Limb (tissue), 2 donors: ENCODE measurements at regions not wholly inside any gene's neighbourhood (a gene's known extent, or its start where the extent isn't known, plus 50 kb on each side); places are given as distances from the start of the nearest gene placed in this dataset.
A peak's percentile ranks its signal among the peaks of the same experiment; 100 is the strongest.

Experiments
- DNase-seq, 2 donors: peaks; one replicate each; pipeline ENCODE4 v3.0.0-alpha.2; 2016; ENCODE audit errors: extremely low spot score in 2 of 2

DNA sequence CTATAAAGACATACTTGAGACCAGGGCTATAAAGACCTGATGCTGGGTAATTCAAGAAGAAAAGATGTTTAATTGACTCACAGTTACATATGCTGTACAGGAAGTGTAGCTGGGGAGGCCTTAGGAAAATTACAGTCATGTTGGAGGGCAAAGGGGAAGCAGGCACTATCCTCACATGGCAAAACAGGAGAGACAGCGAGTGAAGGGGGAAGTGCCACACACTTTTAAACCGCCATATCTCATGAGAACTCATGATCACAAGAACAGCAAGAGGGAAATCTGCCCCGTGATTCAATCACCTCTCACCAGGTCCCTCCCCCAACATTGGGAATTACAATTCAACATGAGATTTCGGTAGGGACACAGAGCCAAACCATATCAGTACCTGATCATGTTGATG lies 89.9 kb upstream of the ADAMTSL1 start:
- no peak for DNase-seq

DNA sequence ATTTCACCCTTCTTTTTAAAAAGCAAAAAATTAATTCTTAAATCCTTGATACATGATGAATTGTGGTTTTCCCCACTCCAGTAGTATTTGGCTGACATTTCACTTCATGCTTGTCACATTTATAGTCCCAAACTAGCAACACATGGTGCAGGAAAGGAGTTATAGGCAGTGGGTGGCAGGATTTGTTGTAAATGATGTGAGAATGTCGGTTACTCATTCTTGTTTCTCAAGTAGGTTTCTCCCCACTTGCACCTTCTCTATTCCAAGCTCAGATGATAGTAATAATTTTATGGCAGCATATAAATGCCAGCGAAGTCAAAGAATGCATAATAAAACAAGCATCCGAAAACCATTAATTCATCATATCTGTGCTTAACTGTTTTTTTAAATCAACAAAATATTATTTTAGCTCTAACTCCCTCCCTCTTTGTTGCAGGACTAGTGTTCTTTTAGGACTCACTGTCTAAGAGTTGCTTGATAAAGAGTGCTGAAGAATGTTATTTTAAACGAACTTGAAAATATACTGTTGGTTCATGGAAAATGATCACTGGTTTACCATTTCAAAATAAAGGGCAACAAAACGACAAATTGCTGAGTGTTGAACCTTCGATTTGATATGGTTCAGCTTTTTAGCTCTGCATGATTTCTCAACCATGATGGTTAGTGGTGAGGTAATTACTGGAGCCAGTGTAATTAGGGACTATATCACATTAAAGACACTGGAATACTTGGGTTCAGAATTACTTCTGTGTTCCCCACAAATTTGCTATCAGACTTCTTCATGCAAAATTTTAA lies 88.1 kb upstream of the ADAMTSL1 start:
- DNase-seq = no peak

DNA sequence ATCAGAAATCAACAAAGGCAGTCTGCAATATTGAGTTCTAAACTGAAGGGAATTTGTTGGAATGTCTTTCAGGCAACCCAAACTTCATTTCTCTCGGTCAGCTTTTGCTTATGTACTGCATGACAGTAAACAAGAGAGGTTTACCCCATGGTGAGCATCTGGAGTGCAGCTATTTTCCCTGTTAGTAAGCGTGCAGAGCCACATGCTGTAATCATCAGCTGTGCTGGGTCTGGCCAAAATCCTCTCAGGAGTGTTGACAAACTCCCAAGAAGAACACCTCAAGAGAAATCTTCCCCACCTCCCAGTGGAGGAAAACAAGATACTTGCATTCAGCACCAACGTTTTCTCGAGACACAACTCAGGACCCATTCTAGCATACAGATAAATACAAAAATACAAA lies 83.6 kb upstream of the ADAMTSL1 start:
- no peak for DNase-seq

DNA sequence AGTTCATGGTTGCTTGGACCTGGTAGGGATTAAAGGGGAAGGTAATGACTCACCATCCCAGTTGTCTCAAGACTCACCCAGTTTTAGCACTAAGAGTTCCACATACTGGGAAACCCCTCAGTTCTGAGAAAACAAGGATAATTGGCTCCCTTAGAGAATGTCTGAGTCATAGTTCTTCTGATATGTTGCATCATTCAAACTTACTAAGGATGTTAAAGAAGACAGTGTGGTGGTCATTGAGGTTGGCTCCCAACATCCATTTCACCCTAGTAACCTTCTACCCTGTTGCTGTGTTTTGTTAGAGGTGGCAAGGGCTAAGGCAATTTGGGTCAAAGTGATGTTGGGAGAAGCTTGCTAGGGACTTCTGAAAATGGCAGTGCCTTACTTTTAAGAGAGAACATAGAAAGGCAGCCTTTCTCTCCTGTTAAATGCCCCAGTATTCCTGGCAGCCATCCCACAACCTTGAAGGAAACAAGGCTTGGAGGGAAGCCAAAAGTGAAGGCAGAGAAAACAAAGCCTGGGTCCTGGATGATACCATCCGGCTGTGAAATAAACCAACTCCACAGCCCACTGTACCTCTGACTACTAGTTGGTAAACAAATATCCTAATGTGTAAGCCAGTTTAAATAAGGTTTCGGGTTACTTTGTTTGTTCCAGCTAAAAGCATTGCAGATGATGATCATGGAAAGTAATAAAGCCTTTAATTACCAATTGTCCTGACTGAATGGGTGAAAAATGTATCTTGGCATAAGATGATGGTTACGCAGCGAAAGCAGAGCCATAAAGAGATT lies 80.4 kb upstream of the ADAMTSL1 start:
- peak; percentile 45 to 55 for DNase-seq

DNA sequence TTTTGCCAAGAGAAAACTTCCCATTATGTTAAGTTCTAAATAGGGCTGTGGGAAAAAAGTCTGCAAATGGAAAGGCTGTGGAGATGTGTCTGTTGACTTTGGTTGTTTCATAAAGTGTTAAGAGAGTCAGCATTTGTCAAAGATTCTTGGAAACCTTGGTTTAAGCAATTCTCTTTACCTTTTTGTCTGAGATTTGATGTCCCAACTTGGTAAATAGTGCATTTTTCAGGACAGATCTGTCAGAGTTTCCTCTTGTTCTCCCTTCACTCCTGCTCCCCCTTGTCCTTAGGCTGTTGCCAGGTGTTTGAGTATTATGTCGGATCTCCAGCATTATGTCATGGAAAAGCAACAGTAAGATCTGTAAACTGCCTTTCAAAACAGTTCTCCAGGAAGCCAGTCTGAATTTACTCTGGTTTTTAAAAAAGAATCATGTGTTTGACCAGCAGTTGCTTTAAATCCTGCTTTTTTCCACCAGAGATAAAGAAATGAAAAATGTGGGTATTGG lies 79.1 kb upstream of the ADAMTSL1 start:
- no peak for DNase-seq

DNA sequence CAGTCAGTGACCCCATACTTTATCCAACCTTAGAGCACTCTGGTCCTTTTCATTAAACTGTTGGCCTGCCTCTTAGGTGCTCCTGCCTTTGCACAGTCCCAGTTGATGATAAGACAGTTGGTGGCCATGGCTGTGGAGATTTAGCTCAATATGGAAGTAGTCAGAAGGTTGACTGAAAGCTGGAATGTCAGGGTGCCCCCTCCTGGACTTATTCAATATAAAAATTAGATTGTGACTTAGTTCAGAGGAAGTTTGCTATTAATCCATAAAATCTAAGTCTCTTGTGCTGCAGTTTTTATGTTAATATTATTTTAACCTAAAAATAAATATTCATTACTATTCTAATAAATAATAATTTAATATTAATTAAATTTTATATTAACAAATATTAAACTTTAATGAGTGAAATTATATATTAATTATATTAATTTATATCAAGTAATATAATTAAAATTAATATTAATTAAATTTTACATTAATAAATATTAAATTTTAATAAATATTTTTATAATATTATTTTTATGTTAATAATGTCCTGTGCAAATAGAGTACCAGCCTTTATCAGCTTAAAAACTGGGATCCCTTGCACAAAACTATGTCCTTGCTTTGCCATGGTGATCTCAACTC lies 77.7 kb upstream of the ADAMTSL1 start:
- DNase-seq = no peak

DNA sequence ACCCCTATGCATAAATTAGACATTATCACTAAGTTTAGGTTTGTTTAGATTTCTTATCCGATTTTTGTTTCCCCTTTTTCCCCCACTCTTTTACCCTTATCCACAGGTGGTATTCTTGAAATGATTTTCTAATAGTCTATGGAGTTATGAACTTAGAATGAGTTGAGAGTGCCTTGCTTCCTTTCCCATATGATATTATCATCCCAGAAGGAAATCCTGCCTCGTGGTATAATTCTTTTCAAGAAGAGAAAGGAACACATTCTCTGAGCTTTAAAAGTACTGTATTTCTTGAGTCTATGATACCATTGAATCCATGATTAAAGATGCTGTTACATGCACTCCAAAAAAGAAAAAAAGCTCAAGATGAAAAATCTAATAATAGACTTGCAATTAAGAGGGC lies 76.9 kb upstream of the ADAMTSL1 start:
- no peak for DNase-seq

DNA sequence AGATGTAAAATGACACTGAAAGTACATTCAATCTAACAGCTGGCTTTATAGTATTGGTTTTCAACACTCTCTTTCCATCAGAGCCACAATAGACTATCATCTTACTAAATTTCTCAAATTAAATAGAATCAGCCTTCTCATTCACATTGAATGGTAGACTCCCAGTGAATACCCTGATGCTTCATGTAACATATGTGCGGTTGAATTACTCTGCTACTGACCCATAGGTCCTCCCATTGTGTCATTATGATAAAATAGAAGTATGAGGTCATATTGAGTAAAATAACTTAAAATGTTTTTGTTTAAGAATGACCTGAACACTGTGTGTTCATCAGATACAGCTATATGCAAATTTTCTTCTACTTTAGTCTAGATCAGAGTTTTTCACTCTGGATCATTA lies 75.9 kb upstream of the ADAMTSL1 start:
- DNase-seq = no peak

DNA sequence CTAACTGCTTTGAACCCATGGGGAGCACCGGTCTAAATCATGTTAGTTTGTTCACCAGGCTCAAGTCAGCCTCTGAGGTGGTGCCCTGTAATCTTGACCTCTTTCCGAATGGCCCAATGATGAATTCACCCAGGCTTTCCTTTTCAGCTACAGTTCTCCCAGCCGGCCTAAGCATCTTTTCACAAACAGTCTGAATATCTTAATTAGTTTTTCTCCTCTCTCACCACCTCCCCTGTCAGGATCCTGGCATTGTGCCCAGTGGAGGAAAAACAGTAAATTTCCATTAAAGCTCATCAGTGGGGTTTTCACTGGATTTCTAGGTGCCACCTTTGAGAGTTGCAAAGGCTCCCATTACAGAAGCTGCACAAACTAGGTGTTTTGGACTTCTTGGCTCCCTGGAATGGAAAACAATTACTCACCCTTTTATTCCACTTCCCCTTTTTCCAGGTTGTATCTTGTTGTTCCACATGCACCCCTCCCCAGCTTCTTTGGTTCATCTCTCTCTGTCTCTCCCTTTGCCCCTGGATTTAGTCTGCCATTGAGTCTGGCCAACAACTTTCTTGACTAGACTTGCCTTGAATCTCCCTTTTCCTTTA lies 69.4 kb upstream of the ADAMTSL1 start:
- no peak for DNase-seq

DNA sequence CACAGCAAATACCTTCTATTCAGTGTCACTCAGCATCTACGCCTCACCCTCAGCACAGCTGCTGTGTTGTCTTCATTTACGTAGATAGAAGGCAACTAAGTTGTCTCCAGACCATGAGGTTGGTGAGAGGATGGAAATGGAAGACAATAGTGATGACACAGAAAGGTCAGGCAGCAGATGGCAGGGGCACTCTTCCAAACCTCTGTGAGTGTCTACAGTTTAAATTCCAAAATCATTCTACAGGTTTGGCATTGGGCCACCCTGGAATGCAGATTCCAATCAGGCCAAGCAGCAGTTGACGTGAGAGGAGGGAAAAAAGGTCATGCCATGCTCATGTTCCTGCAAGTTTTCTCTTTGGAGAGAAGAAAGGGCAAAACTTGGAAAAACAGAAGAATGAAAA lies 68.7 kb upstream of the ADAMTSL1 start:
- DNase-seq = no peak

DNA sequence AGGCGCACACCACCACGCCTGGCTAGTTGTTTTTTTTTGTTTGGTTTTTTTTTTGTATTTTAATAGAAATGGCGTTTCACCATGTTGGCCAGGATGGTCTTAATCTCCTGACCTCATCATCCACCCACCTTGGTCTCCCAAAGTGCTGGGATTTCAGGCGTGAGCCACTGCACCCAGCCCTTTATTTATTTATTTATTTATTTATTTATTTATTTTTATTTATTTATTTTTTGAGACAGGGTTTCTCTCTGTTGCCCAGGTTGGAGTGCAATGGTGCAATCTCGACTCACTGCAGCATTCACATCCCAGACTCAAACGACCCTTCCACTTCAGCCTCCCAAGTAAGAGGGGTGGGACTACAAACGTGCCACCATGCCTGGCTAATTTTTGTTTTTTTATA lies 63.0 kb upstream of the ADAMTSL1 start:
- no peak for DNase-seq

DNA sequence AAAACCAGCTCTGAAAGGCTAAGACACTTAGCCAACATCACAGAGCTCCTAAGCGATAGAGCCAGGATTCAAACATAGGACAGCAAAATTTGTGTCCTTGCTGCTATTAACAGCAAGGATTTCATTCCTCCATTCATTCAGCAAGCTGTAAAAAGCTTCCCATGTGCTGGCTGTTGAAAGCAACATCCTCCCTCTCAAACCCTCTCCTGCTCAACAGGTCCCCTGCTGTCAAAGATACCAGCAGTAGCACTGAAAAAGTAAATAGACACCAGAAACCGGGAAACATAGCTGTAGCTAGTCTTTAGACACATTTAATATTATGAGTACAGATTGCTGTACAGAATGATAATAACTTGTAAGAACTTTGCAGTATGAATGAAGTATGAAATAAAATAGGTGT lies 52.6 kb upstream of the ADAMTSL1 start:
- no peak for DNase-seq

DNA sequence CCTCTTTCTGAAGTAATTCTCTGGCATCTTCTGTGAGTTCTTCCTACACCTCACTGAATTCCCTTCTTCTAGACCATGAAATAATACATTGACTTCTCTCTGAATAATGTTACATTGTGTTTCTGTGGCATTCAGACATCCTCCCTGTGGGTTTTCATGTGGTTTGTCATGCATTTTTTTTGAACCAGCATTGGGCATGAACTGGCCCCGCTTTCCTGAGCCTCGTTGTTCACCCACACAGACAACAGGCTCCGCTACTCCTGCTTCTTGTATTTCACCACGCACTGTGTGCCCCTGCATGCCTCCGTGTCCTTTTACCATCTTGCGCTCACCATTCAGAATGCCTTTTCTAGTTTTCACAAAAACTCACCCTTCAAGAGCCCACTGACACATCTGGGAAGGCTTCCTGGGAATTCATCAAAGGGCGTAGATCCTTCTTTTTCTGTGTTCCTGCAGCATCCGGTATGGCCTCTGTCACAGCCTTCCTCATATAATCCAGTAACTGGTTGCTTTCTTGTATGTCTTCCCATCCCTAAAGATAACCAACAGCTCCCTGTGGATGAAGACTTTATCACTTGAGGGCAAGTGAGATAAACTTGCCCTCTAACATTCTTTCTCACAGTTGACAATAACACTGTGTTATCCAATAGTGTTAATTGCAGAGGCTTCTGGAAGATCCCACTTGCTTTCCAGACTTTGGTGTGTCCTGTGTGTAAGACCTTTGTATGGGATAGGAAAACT lies 51.5 kb upstream of the ADAMTSL1 start:
- no peak for DNase-seq

DNA sequence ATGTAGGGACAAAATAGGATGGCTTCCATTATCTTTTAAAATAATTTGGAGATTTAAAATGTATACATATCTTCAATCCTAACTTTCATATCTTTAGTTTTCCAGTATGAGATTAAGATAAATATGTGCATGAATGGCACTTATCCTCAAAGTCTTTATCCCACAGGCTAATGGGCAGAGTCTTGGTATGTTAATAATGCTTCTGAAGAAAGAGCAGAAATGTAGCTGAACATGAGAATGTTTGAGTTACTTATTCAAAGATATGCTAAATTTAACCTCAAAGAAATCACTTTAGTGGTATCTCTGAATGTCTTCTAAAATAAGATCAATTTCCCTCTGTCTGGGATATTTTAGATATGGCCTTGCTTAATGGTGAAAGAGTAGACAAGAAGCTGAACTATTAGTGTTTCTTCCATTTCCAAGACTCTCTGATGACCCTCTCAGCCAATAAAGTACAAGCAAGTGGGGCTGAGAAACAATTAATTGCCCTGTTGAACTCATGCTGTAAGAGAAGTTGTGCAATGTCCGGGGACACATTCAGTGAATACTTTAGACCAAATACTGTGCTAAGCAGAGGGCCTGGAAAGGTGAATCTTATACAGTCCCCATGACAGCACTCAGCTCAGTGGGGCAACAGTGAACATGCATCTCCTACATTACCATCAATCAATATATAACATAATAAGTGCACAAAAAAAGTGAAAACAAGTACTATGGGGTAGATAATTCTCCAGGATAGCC lies 50.0 kb upstream of the ADAMTSL1 start:
- DNase-seq = no peak
